Calu3 (cell line): ENCODE measurements at regions not wholly inside any gene's neighbourhood (a gene's known extent, or its start where the extent isn't known, plus 50 kb on each side); places are given as distances from the start of the nearest gene placed in this dataset.

Source experiments
- BruUV-seq: library from RNA; stranded (reverse); fragments of 400-500 nt; replicated peaks from 2 replicates; lab custom pipeline; 2021; lab: Mats Ljungman, UMichigan
- CTCF ChIA-PET: fragments of 300-600 bp; sonication (Branson Sonifier 250); formaldehyde crosslinking; loops from one replicate; lab custom pipeline; 2022; ENCODE audit warnings: antibody characterized with exemption; lab: Charles Lee
- DNase-seq: peaks from one replicate; pipeline ENCODE4 v3.0.0; 2022
- H3K27ac Mint-ChIP-seq: one replicate; pipeline ENCODE4 v1.8.0; 2022; ENCODE audit warnings: mixed read lengths; ENCODE audit not compliant: unreplicated experiment
- H3K27me3 Mint-ChIP-seq: one replicate; pipeline ENCODE4 v1.8.0; 2022; ENCODE audit warnings: mixed read lengths; ENCODE audit not compliant: unreplicated experiment
- H3K36me3 Mint-ChIP-seq: one replicate; pipeline ENCODE4 v1.8.0; 2022; ENCODE audit warnings: mild to moderate bottlenecking, moderate library complexity, mixed read lengths; ENCODE audit not compliant: insufficient read depth, unreplicated experiment
- H3K4me1 Mint-ChIP-seq: one replicate; pipeline ENCODE4 v1.8.0; 2022; ENCODE audit warnings: mild to moderate bottlenecking, low read depth, mixed read lengths; ENCODE audit not compliant: unreplicated experiment
- H3K4me3 Mint-ChIP-seq: one replicate; pipeline ENCODE4 v1.8.0; 2022; ENCODE audit warnings: mild to moderate bottlenecking, low read depth, moderate library complexity, mixed read lengths; ENCODE audit not compliant: unreplicated experiment
- H3K9me3 Mint-ChIP-seq: one replicate; pipeline ENCODE4 v1.8.0; 2022; ENCODE audit warnings: low read depth, mixed read lengths; ENCODE audit not compliant: unreplicated experiment
- CTCF ChIP-seq: fragments of 200-600 bp; IDR thresholded peaks from one replicate; pipeline ENCODE4 v1.8.0; 2022; ENCODE audit warnings: antibody characterized with exemption; ENCODE audit not compliant: unreplicated experiment
- intact Hi-C: fragments of 100-400 bp; cut with micrococcal nuclease; formaldehyde crosslinking; loops from one replicate; pipeline ENCODE4 v1.10.0; 2022; ENCODE audit not compliant: unreplicated experiment

- CTCF ChIA-PET: no interaction called here
- no peak overlapping the region for H3K4me3 Mint-ChIP-seq
- no TSS peak for BruUV-seq
- no peak overlapping the region for H3K27ac Mint-ChIP-seq
- intact Hi-C loops: no loop called here
- no peak for DNase-seq
- no peaks in the 10 kb centered on the region for H3K4me1 Mint-ChIP-seq
- no peaks in the 10 kb centered on the region for H3K36me3 Mint-ChIP-seq
- peaks cover 3% of the 10 kb centered on the region for H3K9me3 Mint-ChIP-seq
- H3K27me3 Mint-ChIP-seq: no peaks in the 10 kb centered on the region
- no peak for TF ChIP-seq CTCF
These were observed 1122.5 kb upstream of the WWC1 start for GRCh38 chr5:167168971-167169370.

DNA sequence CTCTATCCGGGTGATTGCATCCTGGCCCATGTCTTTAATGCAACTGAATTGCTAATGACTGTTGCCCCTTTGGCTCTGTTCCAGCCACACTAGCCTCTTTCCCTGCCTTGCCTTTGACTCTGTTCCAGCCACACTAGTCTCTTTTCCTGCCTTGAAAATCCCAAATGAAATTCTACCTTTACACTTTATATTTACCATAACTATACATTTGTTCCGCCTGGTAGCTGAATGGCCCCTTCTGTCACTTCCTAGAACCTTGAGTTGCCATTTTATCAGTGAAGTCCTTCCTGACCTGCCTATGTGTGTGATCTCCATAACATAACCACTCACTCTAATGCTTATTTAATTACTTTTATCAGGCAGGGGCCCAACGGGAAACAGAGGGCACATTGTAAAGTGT, 1120.4 kb upstream of the WWC1 start:
- no peak overlapping the region for H3K4me3 Mint-ChIP-seq
- CTCF ChIA-PET: no interaction called here
- DNase-seq: no peak
- no peaks in the 10 kb centered on the region for H3K27me3 Mint-ChIP-seq
- no peaks in the 10 kb centered on the region for H3K4me1 Mint-ChIP-seq
- TF ChIP-seq CTCF: no peak
- intact Hi-C loops: no loop called here
- H3K9me3 Mint-ChIP-seq: peaks cover 3% of the 10 kb centered on the region
- no TSS peak for BruUV-seq
- no peaks in the 10 kb centered on the region for H3K36me3 Mint-ChIP-seq
- no peak overlapping the region for H3K27ac Mint-ChIP-seq

DNA sequence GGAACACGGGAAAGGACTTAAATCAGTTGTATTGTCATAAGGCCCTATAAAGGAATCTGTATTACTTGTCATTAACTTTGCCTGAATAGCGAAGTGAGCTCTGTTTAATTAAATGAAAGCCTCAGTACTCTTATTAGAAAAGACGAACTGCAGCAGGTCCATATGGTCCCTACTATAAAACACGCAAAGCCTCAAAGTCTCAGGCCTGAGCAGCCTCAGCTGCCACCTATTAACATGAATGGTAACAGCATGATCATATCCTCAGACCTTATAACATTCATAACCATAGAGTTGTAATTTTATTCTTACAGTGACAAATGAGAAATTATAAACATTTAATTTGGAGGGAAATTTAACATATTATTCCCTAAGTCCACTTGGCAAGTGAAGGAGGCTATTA, 1113.7 kb upstream of the WWC1 start:
- no peak for TF ChIP-seq CTCF
- H3K27ac Mint-ChIP-seq: no peak overlapping the region
- intact Hi-C loops: no loop called here
- H3K9me3 Mint-ChIP-seq: no peaks in the 10 kb centered on the region
- no TSS peak for BruUV-seq
- no peaks in the 10 kb centered on the region for H3K4me1 Mint-ChIP-seq
- CTCF ChIA-PET: no interaction called here
- no peaks in the 10 kb centered on the region for H3K36me3 Mint-ChIP-seq
- H3K4me3 Mint-ChIP-seq: no peak overlapping the region
- H3K27me3 Mint-ChIP-seq: no peaks in the 10 kb centered on the region
- no peak for DNase-seq

DNA sequence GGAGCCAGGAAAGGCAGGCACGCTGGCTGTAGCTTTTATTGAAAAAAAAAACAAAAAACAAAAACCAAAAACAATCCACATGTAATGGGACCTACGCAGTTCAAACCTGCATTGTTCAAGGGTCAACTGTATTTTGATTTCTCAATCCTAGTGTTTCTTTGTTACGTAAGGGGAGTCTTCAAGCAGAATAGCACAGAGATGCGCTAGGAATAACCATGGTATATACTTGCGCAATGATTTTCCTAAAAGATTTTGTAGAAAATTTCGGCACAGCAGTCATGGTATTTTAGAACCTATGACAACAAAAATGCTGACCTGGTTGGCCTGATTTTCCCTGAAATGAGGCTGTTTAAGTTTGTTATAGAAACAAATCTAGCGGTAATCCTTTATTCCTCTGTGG, 1110.5 kb upstream of the WWC1 start:
- H3K27ac Mint-ChIP-seq: no peak overlapping the region
- H3K4me3 Mint-ChIP-seq: no peak overlapping the region
- H3K9me3 Mint-ChIP-seq: no peaks in the 10 kb centered on the region
- BruUV-seq: no TSS peak
- no peak for TF ChIP-seq CTCF
- intact Hi-C loops: no loop called here
- no peaks in the 10 kb centered on the region for H3K4me1 Mint-ChIP-seq
- DNase-seq: no peak
- no peaks in the 10 kb centered on the region for H3K27me3 Mint-ChIP-seq
- no peaks in the 10 kb centered on the region for H3K36me3 Mint-ChIP-seq
- CTCF ChIA-PET: interaction anchor here (0.5 to 0.7 kb wide), 2 partner anchors 12 to 1573 kb away, joined by 4 read pairs; no protein-coding TSS in a partner anchor
